ENCODE measurements at regions not wholly inside any gene's neighbourhood (a gene's known extent, or its start where the extent isn't known, plus 50 kb on each side); places are given as distances from the start of the nearest gene placed in this dataset.

- no peak overlapping the region for H3K27ac ChIP-seq
- TF ChIP-seq CTCF (conservative IDR thresholded peaks at IDR 0.05): no peak
Measured at GRCh38 chr6:163929538-163929937, 515.0 kb downstream of the QKI start.

GRCh38 chr6:163926642-163927041 is 512.1 kb downstream of the QKI start:
- no peak for TF ChIP-seq CTCF (conservative IDR thresholded peaks at IDR 0.05)

GRCh38 chr6:163925839-163926238 is 511.3 kb downstream of the QKI start:
- TF ChIP-seq CTCF (conservative IDR thresholded peaks at IDR 0.05): no peak
- H3K27ac ChIP-seq: no peak overlapping the region

More at GRCh38 chr6:163926642-163927041, 512.1 kb downstream of the QKI start:
- no peak overlapping the region for H3K27ac ChIP-seq

- no peak for TF ChIP-seq CTCF (conservative IDR thresholded peaks at IDR 0.05)
- H3K27ac ChIP-seq: no peak overlapping the region
Measured at GRCh38 chr6:163923658-163924411, 509.3 kb downstream of the QKI start.

GRCh38 chr6:163922562-163922961 is 508.0 kb downstream of the QKI start:
- TF ChIP-seq CTCF (conservative IDR thresholded peaks at IDR 0.05): no peak
- no peak overlapping the region for H3K27ac ChIP-seq

- TF ChIP-seq CTCF (conservative IDR thresholded peaks at IDR 0.05): no peak
- H3K27ac ChIP-seq: no peak overlapping the region
Measured at GRCh38 chr6:163919652-163920051, 505.1 kb downstream of the QKI start.

- TF ChIP-seq CTCF (conservative IDR thresholded peaks at IDR 0.05): no peak
Measured at GRCh38 chr6:163916315-163917081, 502.0 kb downstream of the QKI start.

More at GRCh38 chr6:163916315-163917081, 502.0 kb downstream of the QKI start:
- H3K27ac ChIP-seq: no peak overlapping the region
